GM20431 (cell line): ENCODE measurements at regions not wholly inside any gene's neighbourhood (a gene's known extent, or its start where the extent isn't known, plus 50 kb on each side); places are given as distances from the start of the nearest gene placed in this dataset.

ENCODE experiments used
- in situ Hi-C: fragments of 300-500 bp; cut with MseI, MboI; formaldehyde crosslinking; loops from one replicate; pipeline ENCODE4 v1.15.0; 2020; ENCODE audit warnings: low sequenced_read_pairs; ENCODE audit not compliant: unreplicated experiment

- in situ Hi-C loops, result no loop called here
Measured at GRCh38 chr4:182062458-182062857, 180.7 kb upstream of the TENM3 start.

DNA sequence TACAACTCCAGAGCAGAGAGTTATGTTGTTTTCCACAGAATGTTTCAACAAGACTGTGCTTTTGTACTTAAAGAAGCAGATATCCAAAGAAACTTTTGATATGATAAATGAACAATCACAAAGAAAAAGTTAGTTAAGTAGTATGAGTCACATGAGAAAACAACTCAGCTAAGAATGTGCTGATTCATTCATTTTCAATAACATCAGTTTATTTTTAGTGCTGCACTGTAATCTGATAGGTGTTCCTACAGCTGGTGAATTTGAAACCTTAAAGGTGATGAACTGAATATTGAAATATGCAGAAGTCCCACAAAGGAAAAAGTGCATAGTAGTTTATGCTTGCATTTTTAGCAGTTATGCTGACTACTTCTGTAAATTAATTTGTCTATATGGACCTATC, 180.3 kb upstream of the TENM3 start:
- in situ Hi-C loops, result no loop called here

DNA sequence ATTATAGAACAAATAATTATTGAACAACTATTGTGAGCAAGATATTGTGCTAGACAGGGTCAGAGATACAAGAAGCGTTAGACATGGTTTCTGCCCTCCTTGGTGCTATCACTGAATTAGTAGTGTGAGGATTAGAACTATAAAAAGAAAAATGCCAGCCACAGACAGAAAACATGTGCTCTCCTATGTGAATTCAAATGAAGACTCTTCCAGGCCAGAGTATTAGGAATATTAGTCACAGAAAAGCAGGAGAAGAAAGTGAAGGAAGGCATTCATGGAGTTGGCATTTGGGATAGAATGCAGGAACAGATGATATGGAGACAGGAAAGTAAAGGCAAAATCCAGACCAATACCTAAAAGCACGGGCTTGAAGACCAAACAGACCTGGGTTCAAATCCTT, 179.6 kb upstream of the TENM3 start:
- in situ Hi-C loops, result no loop called here

DNA sequence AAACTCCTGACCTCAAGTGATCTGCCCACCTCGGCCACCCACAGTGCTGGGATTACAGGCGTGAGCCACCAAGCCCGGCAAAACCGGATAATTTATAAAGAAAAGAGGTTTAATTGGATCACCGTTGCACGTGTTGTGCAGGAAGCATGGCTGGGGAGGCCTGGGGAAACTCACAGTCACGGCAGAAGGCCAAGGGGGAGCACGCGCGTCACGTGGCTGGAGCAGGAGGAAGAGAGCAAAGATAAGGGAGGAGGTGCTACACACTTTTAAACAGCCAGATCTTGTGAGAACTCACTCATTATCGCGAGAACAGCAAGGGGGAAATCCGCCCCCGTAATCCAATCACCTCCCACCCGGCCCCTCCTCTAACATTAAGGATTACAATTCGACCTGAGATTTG, 177.9 kb upstream of the TENM3 start:
- in situ Hi-C loops, result no loop called here

DNA sequence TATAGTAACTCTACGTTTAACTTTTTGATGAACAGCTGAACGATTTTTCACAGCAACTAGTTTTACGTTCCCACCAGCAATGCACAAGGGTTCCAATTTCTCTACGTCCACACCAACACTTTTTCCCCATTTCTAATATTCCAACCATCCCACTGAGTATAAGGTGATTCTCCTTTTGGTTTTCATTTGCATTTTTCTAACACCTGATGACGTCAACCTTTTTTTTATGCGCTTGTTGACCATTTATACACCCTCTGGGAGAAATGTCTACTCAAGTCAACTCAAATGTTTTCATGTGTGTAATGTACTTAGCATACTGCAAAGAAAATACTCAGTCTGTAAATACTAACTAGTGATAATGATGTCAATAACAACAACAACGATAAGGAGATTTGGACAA, 177.2 kb upstream of the TENM3 start:
- in situ Hi-C loops, result no loop called here

DNA sequence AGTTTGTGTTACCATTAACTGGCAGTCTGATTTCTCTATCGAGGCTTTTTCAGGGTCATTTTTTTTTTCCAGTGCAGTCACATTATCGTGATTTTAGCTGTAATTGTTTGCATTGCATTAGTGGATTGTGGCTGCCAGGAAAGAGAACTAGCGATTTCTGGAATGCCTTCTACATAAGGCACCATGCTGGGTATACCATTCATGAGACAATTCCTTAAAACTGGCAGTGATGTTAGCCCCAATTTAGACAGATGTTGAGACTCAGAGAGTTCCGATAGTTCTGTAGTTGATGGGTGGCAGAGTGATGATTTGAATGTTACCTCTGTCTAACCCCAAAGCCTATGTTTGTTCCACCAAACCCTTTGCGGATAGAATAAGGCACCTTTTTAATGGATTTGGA, 175.4 kb upstream of the TENM3 start:
- in situ Hi-C loops, result no loop called here

GRCh38 chr4:182068920-182069319, 174.3 kb upstream of the TENM3 start:
- in situ Hi-C loops, result no loop called here

- in situ Hi-C loops, result no loop called here
Measured at GRCh38 chr4:182073278-182073677, 169.9 kb upstream of the TENM3 start.

DNA sequence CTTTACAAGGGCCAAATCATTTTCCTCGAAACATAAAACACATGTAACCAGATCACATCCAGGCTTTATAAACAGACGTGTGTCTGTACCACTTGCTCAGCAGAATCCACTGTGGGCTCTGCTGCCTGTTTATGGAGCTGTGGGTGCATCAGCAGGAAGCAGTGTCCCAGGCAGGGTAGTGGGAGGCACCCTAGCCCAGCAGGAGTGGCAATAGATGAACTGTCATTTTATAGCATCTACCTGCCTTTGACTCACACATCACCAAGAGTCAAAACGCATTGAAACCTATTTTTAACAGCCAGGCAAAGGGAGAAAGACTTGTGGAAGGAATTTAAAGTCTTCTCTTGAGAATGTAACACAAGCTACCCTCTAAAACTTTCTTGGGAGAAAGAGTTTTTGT, 169.1 kb upstream of the TENM3 start:
- in situ Hi-C loops, result no loop called here

DNA sequence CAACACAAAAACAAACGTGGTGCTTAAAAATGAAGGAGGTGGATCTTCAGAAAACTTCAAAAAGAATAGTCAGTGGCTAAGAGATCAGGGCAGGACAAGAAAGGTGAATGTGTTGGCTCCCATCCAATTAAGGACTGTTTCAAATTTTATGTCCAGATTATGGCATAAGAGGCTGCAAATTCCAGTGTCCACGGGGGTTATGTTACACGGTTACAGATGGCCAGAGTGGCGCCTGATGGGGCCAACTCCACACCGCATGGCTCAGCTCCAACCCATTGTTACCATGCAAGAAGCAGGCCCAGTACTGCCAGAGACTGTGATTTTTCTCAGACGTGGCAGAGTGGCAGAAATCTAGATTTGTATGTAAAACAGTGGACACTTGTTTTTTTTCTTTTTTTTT, 168.4 kb upstream of the TENM3 start:
- in situ Hi-C loops, result no loop called here

- in situ Hi-C loops, result no loop called here
Measured at GRCh38 chr4:182082910-182083309, 160.3 kb upstream of the TENM3 start.

- in situ Hi-C loops, result no loop called here
Measured at GRCh38 chr4:182083671-182084410, 159.4 kb upstream of the TENM3 start.

- in situ Hi-C loops, result no loop called here
Measured at GRCh38 chr4:182085051-182085480, 158.1 kb upstream of the TENM3 start.

- in situ Hi-C loops, result no loop called here
Measured at GRCh38 chr4:182089326-182089725, 153.9 kb upstream of the TENM3 start.

DNA sequence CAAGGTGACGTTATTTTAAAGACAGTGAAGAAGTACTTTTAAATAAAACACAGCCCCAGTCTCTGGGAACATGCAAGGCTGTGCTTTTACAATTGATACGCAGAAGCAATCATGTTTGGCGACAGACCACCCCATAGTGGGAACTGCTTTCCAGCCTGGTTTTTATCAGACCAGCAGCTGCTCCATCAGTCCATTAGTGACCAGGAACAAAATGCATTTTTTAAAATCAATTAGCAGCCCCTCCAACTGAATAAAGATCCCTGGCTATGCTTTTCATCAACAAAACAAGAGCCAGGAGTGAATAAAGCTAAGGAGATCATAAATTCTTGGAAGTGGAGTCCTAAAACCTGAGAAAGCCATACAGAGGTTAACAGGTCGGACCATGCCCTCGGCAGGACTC, 153.0 kb upstream of the TENM3 start:
- in situ Hi-C loops, result no loop called here

DNA sequence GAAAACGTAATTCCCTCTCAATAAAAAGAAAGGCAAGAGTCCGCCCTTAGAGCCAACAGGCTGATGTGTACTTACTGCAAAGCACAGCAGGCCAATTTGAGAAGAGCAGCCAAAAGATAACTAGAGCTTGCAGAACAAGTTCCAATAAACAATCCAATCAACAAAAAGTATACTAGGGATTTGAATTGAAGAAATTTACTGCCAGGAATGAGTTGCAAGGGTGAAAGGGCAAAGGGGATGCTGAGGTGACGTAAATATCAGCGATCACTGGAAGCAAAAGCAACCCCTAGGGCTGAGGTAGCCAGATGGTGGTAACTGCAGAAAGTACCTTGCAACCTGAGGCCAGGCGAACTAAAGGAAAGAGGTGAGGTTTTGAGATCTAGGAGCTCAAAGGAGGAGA, 152.1 kb upstream of the TENM3 start:
- in situ Hi-C loops, result no loop called here

GRCh38 chr4:182093431-182093831, 149.8 kb upstream of the TENM3 start:
- in situ Hi-C loops, result no loop called here

DNA sequence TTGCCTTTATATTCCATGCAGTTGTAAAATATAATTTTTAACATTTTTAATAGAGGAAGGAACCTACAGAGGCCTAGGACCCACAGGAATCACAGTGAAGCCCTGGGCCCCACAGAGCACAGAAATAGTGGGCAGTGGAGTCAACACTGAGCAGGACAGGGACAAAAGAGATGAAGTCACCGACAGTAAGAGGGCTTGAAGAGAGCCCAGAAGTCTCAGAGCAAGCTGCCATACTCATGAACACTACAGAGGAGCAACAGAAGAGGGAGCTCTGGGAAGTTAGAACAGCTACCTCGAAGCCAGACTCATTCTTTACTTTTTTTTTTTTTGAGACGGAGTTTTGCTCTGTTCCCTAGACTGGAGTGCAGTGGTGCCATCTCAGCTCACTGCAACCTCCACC, 149.3 kb upstream of the TENM3 start:
- in situ Hi-C loops, result no loop called here

DNA sequence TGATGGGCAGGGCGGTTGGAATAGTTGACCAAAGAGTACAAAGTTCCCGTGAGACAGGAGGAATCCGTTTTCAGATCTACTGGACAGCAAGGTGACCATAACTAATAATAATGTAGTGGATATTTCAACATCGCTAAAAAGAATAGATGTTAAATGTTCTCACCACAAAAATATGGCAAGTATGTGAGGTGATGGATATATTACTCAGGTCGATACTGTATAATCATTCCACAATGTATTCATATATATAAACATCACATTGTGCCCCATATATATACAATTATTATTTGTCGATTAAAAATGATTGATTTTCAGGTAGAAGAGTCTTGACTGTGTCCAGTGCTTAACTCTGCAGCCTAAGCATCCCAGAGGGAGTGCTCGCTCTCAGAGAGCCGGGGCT, 141.6 kb upstream of the TENM3 start:
- in situ Hi-C loops, result no loop called here

DNA sequence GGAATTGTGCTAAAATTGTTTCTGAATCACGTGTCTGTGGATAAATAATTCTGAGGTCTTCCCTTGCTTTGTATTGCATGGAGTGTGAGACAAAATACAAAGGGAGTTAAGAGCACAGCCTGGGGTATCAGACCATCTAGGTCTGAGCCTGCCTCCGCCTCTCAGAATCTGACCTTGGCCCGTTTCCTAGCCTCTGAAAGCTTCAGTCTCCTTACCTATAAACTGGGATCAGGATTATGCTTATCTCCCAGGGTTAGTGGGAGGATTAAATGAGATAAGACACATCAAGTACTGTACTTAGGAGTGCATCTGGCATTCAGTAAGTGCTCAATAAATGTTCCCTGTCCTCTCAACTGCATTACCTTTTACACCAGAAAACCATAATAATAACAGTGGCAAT, 140.6 kb upstream of the TENM3 start:
- in situ Hi-C loops, result no loop called here

DNA sequence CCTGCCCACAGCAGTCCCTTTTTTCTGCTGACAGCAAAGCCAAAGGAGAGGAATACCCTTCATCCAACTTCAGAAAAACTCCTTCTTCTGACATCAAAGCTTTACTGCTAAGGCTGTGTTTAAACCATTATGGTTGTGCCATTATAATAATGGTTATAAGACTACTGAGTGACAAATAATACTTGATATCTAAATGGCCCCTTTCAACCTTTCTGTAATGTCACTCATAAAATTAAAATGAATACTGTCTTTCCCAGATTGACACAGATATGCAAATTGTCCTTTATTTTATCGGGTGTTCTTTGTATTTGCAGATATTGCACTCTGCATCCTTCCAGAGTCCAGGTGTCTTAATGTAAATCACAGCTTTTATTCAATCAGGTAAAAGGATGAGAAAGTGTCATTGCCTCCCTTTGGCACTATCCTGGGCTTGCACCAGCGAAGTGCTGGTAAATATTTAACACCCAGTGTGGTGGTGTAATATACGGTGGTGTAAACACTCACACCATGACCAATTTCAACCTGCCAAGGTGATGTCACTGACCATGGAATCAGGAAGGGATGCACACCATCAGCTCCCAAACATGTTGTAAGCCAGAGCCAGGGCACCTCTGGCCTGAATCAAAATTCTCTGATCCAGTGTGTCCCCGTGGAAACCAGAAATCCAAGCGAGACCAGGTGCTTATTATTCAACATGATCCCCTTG, 139.4 kb upstream of the TENM3 start:
- in situ Hi-C loops, result no loop called here

- in situ Hi-C loops, result no loop called here
Measured at GRCh38 chr4:182105416-182105815, 137.8 kb upstream of the TENM3 start.
